Smooth muscle cell (in vitro differentiated cells): ENCODE measurements at regions not wholly inside any gene's neighbourhood (a gene's known extent, or its start where the extent isn't known, plus 50 kb on each side); places are given as distances from the start of the nearest gene placed in this dataset.

Source experiments
- DNase-seq: peaks from one replicate; lab custom pipeline; 2025; ENCODE audit not compliant: unreplicated experiment; lab: John Stamatoyannopoulos, UW
- H2AFZ ChIP-seq: fragments of 200-600 bp; sonication (generic); 2 replicates; pipeline ENCODE4 v1.6.0; 2016; ENCODE audit warnings: antibody characterized with exemption, low read depth, mild to moderate bottlenecking
- H3F3A ChIP-seq: fragments of 200-600 bp; sonication (generic); 2 replicates; pipeline ENCODE4 v1.6.0; 2017; ENCODE audit warnings: antibody characterized with exemption, low read depth
- H3K27ac ChIP-seq: fragments of 200-600 bp; sonication (generic); 2 replicates; pipeline ENCODE4 v1.5.1; 2016; ENCODE audit warnings: low read depth, mild to moderate bottlenecking
- H3K27me3 ChIP-seq: fragments of 200-600 bp; sonication (generic); 2 replicates; pipeline ENCODE4 v1.6.1; 2016; ENCODE audit warnings: low read depth, mild to moderate bottlenecking
- H3K36me3 ChIP-seq: fragments of 200-600 bp; sonication (generic); 2 replicates; pipeline ENCODE4 v1.5.1; 2016; ENCODE audit warnings: low read depth
- H3K4me1 ChIP-seq: fragments of 200-600 bp; sonication (generic); 2 replicates; pipeline ENCODE4 v1.5.1; 2016; ENCODE audit warnings: low read depth
- H3K4me2 ChIP-seq: fragments of 200-600 bp; sonication (generic); 2 replicates; pipeline ENCODE4 v1.6.0; 2016; ENCODE audit warnings: mild to moderate bottlenecking
- H3K4me3 ChIP-seq: fragments of 200-600 bp; sonication (generic); 2 replicates; pipeline ENCODE4 v1.5.1; 2016; ENCODE audit warnings: mild to moderate bottlenecking
- H3K79me2 ChIP-seq: fragments of 200-600 bp; sonication (generic); 2 replicates; pipeline ENCODE4 v1.6.0; 2016; ENCODE audit warnings: low read depth, mild to moderate bottlenecking
- H3K9ac ChIP-seq: fragments of 200-600 bp; sonication (generic); 2 replicates; pipeline ENCODE4 v1.6.0; 2016; ENCODE audit warnings: low read depth
- H3K9me3 ChIP-seq: fragments of 200-600 bp; sonication (generic); replicated peaks from 2 replicates; pipeline ENCODE4 v1.5.1; 2016; ENCODE audit warnings: low read depth
- H4K20me1 ChIP-seq: fragments of 200-600 bp; sonication (generic); 2 replicates; pipeline ENCODE4 v1.6.0; 2016; ENCODE audit warnings: low read depth
- CTCF ChIP-seq: fragments of 200-600 bp; sonication (generic); IDR thresholded peaks from 2 replicates; pipeline ENCODE4 v1.5.1; 2017; ENCODE audit warnings: borderline replicate concordance, mild to moderate bottlenecking, antibody characterized with exemption; ENCODE audit not compliant: insufficient read depth, poor library complexity, severe bottlenecking
- WGBS: methylation state at CpG from one replicate; pipeline ENCODE4 v1.1.7; 2016; ENCODE audit warnings: low lambda C conversion rate; 5-methylcytosine and 5-hydroxymethylcytosine counted together

- Histone ChIP-seq H3K9ac (no peak overlapping the region), H3K79me2 (no peaks in the 10 kb centered on the region), H2AFZ (no peak overlapping the region), H3K27ac (no peak overlapping the region), H3K9me3 (no peaks in the 10 kb centered on the region), H3K4me1 (no peaks in the 10 kb centered on the region), H4K20me1 (no peaks in the 10 kb centered on the region), H3K4me3 (no peak overlapping the region), H3F3A (no peaks in the 10 kb centered on the region), H3K36me3 (no peaks in the 10 kb centered on the region), H3K27me3 (peaks cover 4% of the 10 kb centered on the region), H3K4me2 (no peak overlapping the region)
- DNase-seq: no peak
- WGBS: 93% methylated on average over 7 of the region's 7 CpGs
- TF ChIP-seq CTCF: no peak
Observed at GRCh38 chr6:159529934-159530333, 163.1 kb downstream of the SOD2 start.

- no peaks in the 10 kb centered on the region for H3K36me3 ChIP-seq
- H3K27ac ChIP-seq: no peak overlapping the region
- H4K20me1 ChIP-seq: no peaks in the 10 kb centered on the region
- H3K9me3 ChIP-seq: no peaks in the 10 kb centered on the region
- no peak overlapping the region for H2AFZ ChIP-seq
- no peak for DNase-seq
- H3K4me1 ChIP-seq: no peaks in the 10 kb centered on the region
- no peak overlapping the region for H3K4me3 ChIP-seq
- H3F3A ChIP-seq: no peaks in the 10 kb centered on the region
- WGBS: 88% methylated on average over 1 of the region's 1 CpG
- no peak overlapping the region for H3K4me2 ChIP-seq
- H3K27me3 ChIP-seq: peaks cover 5% of the 10 kb centered on the region
- H3K79me2 ChIP-seq: no peaks in the 10 kb centered on the region
- no peak overlapping the region for H3K9ac ChIP-seq
- TF ChIP-seq CTCF: no peak
Observed at GRCh38 chr6:159527351-159527750, 165.7 kb downstream of the SOD2 start.

GRCh38 chr6:159525445-159526025 is 167.5 kb downstream of the SOD2 start:
- WGBS: 88% methylated on average over 9 of the region's 9 CpGs
- no peak for TF ChIP-seq CTCF
- H3K9me3 ChIP-seq: no peaks in the 10 kb centered on the region
- H3K27ac ChIP-seq: no peak overlapping the region
- H3K9ac ChIP-seq: no peak overlapping the region
- H3K4me1 ChIP-seq: no peaks in the 10 kb centered on the region
- H3F3A ChIP-seq: no peaks in the 10 kb centered on the region
- no peaks in the 10 kb centered on the region for H4K20me1 ChIP-seq
- H3K4me2 ChIP-seq: no peak overlapping the region
- H3K4me3 ChIP-seq: no peak overlapping the region
- no peak for DNase-seq
- no peaks in the 10 kb centered on the region for H3K79me2 ChIP-seq
- no peaks in the 10 kb centered on the region for H3K36me3 ChIP-seq
- peaks cover 5% of the 10 kb centered on the region for H3K27me3 ChIP-seq
- no peak overlapping the region for H2AFZ ChIP-seq

- no peak for DNase-seq
- no peak for TF ChIP-seq CTCF
- H3K9me3 ChIP-seq: no peaks in the 10 kb centered on the region
- no peak overlapping the region for H3K4me3 ChIP-seq
- no peaks in the 10 kb centered on the region for H3F3A ChIP-seq
- WGBS: 73% methylated on average over 4 of the region's 4 CpGs
- no peak overlapping the region for H3K27ac ChIP-seq
- peaks cover 5% of the 10 kb centered on the region for H3K27me3 ChIP-seq
- H3K9ac ChIP-seq: no peak overlapping the region
- H4K20me1 ChIP-seq: no peaks in the 10 kb centered on the region
- H3K4me1 ChIP-seq: no peaks in the 10 kb centered on the region
- H3K79me2 ChIP-seq: no peaks in the 10 kb centered on the region
- H3K36me3 ChIP-seq: no peaks in the 10 kb centered on the region
- H2AFZ ChIP-seq: no peak overlapping the region
- H3K4me2 ChIP-seq: no peak overlapping the region
Observed at GRCh38 chr6:159522877-159523547, 170.0 kb downstream of the SOD2 start.
